Astrocyte (in vitro differentiated cells and primary cell): ENCODE measurements at regions not wholly inside any gene's neighbourhood (a gene's known extent, or its start where the extent isn't known, plus 50 kb on each side); places are given as distances from the start of the nearest gene placed in this dataset.

Experiments used
- DNase-seq: peaks from one replicate; pipeline ENCODE4 v3.0.0-alpha.2; 2010; ENCODE audit warnings: low read depth
- FAIRE-seq: peaks from 2 replicates; lab custom pipeline; 2011; peaks lifted over from hg19 to GRCh38; lab: Jason Lieb, UNC
- H2AFZ ChIP-seq: 2 replicates; pipeline ENCODE4 v1.6.0; 2012; ENCODE audit warnings: low read depth, low read length, inconsistent platforms
- H3K27ac ChIP-seq: 2 replicates; pipeline ENCODE4 v1.5.1; 2011; ENCODE audit warnings: low read depth, low read length, inconsistent platforms
- H3K27me3 ChIP-seq: 2 replicates; pipeline ENCODE4 v1.6.0; 2011; ENCODE audit warnings: low read length, inconsistent platforms; ENCODE audit not compliant: insufficient read depth
- H3K36me3 ChIP-seq: 2 replicates; pipeline ENCODE4 v1.5.1; 2011; ENCODE audit warnings: low read length, inconsistent platforms; ENCODE audit not compliant: insufficient read depth
- H3K4me1 ChIP-seq: 2 replicates; pipeline ENCODE4 v1.5.1; 2011; ENCODE audit warnings: low read length, inconsistent platforms; ENCODE audit not compliant: insufficient read depth
- H3K4me2 ChIP-seq: 2 replicates; pipeline ENCODE4 v1.6.0; 2012; ENCODE audit warnings: low read length, inconsistent platforms
- H3K4me3 ChIP-seq: 2 replicates; pipeline ENCODE4 v1.5.1; 2011; ENCODE audit warnings: low read depth, mild to moderate bottlenecking, low read length, inconsistent platforms; ENCODE audit not compliant: insufficient read depth
- H3K79me2 ChIP-seq: 2 replicates; pipeline ENCODE4 v1.6.0; 2012; ENCODE audit warnings: mild to moderate bottlenecking, low read length, inconsistent platforms; ENCODE audit not compliant: insufficient read depth
- H3K9ac ChIP-seq: 2 replicates; pipeline ENCODE4 v1.6.0; 2012; ENCODE audit warnings: mild to moderate bottlenecking, low read length, inconsistent platforms
- H3K9me3 ChIP-seq: 2 replicates; pipeline ENCODE4 v1.5.1; 2012; ENCODE audit warnings: low read depth, mild to moderate bottlenecking, low read length, inconsistent platforms; ENCODE audit not compliant: insufficient read depth
- H4K20me1 ChIP-seq: 2 replicates; pipeline ENCODE4 v1.6.0; 2012; ENCODE audit warnings: low read length, inconsistent platforms; ENCODE audit not compliant: insufficient read depth
- H3K27ac Mint-ChIP-seq: one replicate; pipeline ENCODE4 v1.8.0; 2021; ENCODE audit warnings: mild to moderate bottlenecking, mixed read lengths; ENCODE audit not compliant: unreplicated experiment
- H3K27me3 Mint-ChIP-seq: one replicate; pipeline ENCODE4 v1.8.0; 2021; ENCODE audit warnings: low read depth, mixed read lengths; ENCODE audit not compliant: unreplicated experiment
- H3K36me3 Mint-ChIP-seq: one replicate; pipeline ENCODE4 v1.8.0; 2021; ENCODE audit warnings: low read depth, mixed read lengths; ENCODE audit not compliant: unreplicated experiment
- H3K4me1 Mint-ChIP-seq: one replicate; pipeline ENCODE4 v1.8.0; 2021; ENCODE audit warnings: low read depth, mixed read lengths; ENCODE audit not compliant: unreplicated experiment
- H3K4me3 Mint-ChIP-seq: one replicate; pipeline ENCODE4 v1.8.0; 2021; ENCODE audit warnings: mild to moderate bottlenecking, moderate library complexity, mixed read lengths; ENCODE audit not compliant: unreplicated experiment
- H3K9me3 Mint-ChIP-seq: one replicate; pipeline ENCODE4 v1.8.0; 2021; ENCODE audit warnings: mild to moderate bottlenecking, mixed read lengths; ENCODE audit not compliant: unreplicated experiment
- CTCF ChIP-seq: IDR thresholded peaks from 2 replicates; pipeline ENCODE4 v1.5.1; 2011; ENCODE audit warnings: low read depth, mild to moderate bottlenecking, inconsistent platforms, low read length, moderate library complexity; ENCODE audit not compliant: insufficient read depth
- EZH2 ChIP-seq: IDR thresholded peaks from 2 replicates; pipeline ENCODE4 v1.6.1; 2012; ENCODE audit warnings: mild to moderate bottlenecking, low read length, inconsistent platforms; ENCODE audit not compliant: insufficient read depth

DNA sequence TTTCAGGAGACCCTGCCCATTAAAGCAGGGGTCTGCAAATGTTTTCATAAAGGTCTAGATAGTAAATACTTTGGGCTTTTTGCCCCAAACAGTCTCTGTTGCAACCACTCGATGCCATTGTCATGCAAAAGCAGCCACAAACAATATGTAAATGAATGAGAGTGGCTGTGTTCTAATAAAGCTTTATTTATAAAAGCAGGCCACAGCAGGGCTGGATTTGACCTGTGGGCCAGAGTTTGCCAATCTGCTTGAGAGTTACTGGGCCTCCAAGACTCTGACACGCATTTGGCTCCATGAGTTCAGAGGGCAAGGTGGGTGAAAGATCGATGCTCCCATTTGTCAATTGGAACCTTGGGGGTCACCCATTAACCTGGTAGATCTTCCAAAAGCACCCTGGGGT lies 217.3 kb upstream of the SDK2 start:
- DNase-seq (no peak), FAIRE-seq (no peak)
- Histone ChIP-seq H3K4me2 (no peak overlapping the region), H3K27ac (no peak overlapping the region), H3K27me3 (no peaks in the 10 kb centered on the region), H3K79me2 (no peaks in the 10 kb centered on the region), H3K36me3 (no peaks in the 10 kb centered on the region), H3K9me3 (no peaks in the 10 kb centered on the region), H2AFZ (no peak overlapping the region), H4K20me1 (no peaks in the 10 kb centered on the region), H3K4me1 (no peaks in the 10 kb centered on the region), H3K4me3 (no peak overlapping the region), H3K9ac (no peak overlapping the region)
- no peak for TF ChIP-seq EZH2
- TF ChIP-seq CTCF: no peak
- H3K27me3 Mint-ChIP-seq: peaks cover 46% of the 10 kb centered on the region
- H3K9me3 Mint-ChIP-seq: no peaks in the 10 kb centered on the region
- H3K4me3 Mint-ChIP-seq: no peak overlapping the region
- no peaks in the 10 kb centered on the region for H3K4me1 Mint-ChIP-seq
- H3K27ac Mint-ChIP-seq: no peak overlapping the region
- H3K36me3 Mint-ChIP-seq: no peaks in the 10 kb centered on the region

GRCh38 chr17:73863761-73864535 lies 219.7 kb upstream of the SDK2 start:
- H2AFZ ChIP-seq: no peak overlapping the region
- H3K79me2 ChIP-seq: no peaks in the 10 kb centered on the region
- no peaks in the 10 kb centered on the region for H3K4me1 ChIP-seq
- no peak for FAIRE-seq
- peaks cover 58% of the 10 kb centered on the region for H3K27me3 Mint-ChIP-seq
- H3K36me3 Mint-ChIP-seq: no peaks in the 10 kb centered on the region
- H3K9ac ChIP-seq: no peak overlapping the region
- no peak overlapping the region for H3K4me3 Mint-ChIP-seq
- H3K27me3 ChIP-seq: no peaks in the 10 kb centered on the region
- no peaks in the 10 kb centered on the region for H3K4me1 Mint-ChIP-seq
- H3K9me3 ChIP-seq: no peaks in the 10 kb centered on the region
- no peak overlapping the region for H3K27ac ChIP-seq
- no peaks in the 10 kb centered on the region for H3K9me3 Mint-ChIP-seq
- H3K27ac Mint-ChIP-seq: no peak overlapping the region
- no peak for TF ChIP-seq EZH2
- no peak for TF ChIP-seq CTCF
- no peaks in the 10 kb centered on the region for H3K36me3 ChIP-seq
- no peak overlapping the region for H3K4me2 ChIP-seq
- no peak for DNase-seq
- H4K20me1 ChIP-seq: no peaks in the 10 kb centered on the region
- H3K4me3 ChIP-seq: no peak overlapping the region

GRCh38 chr17:73865831-73866230 lies 221.6 kb upstream of the SDK2 start:
- H3K4me2 ChIP-seq: no peak overlapping the region
- H3K9ac ChIP-seq: no peak overlapping the region
- H3K4me1 ChIP-seq: no peaks in the 10 kb centered on the region
- H3K4me3 ChIP-seq: no peak overlapping the region
- Mint-ChIP-seq H3K27me3 (peaks cover 65% of the 10 kb centered on the region), H3K36me3 (no peaks in the 10 kb centered on the region), H3K4me3 (no peak overlapping the region), H3K9me3 (no peaks in the 10 kb centered on the region), H3K4me1 (no peaks in the 10 kb centered on the region), H3K27ac (no peak overlapping the region)
- no peaks in the 10 kb centered on the region for H3K79me2 ChIP-seq
- FAIRE-seq: no peak
- no peaks in the 10 kb centered on the region for H3K27me3 ChIP-seq
- no peaks in the 10 kb centered on the region for H4K20me1 ChIP-seq
- no peak for DNase-seq
- no peaks in the 10 kb centered on the region for H3K9me3 ChIP-seq
- H3K27ac ChIP-seq: no peak overlapping the region
- no peak overlapping the region for H2AFZ ChIP-seq
- TF ChIP-seq CTCF (no peak), EZH2 (no peak)
- H3K36me3 ChIP-seq: no peaks in the 10 kb centered on the region
